Vagina (tissue), 2 donors: ENCODE measurements at regions not wholly inside any gene's neighbourhood (a gene's known extent, or its start where the extent isn't known, plus 50 kb on each side); places are given as distances from the start of the nearest gene placed in this dataset.

Experiments
- DNase-seq, 2 donors: peaks; one replicate each; pipeline ENCODE4 v3.0.0-alpha.2; 2017; ENCODE audit errors: extremely low spot score in 2 of 2
- H3K27ac ChIP-seq: fragments of 200-600 bp; sonication (generic); one replicate; pipeline ENCODE4 v1.5.1; 2019
- H3K27me3 ChIP-seq: fragments of 200-600 bp; sonication (generic); one replicate; pipeline ENCODE4 v1.5.1; 2019
- H3K36me3 ChIP-seq, 2 donors: fragments of 200-600 bp; sonication (generic); one replicate each; pipeline ENCODE4 v1.5.1; 2017 to 2019
- H3K4me1 ChIP-seq: fragments of 200-600 bp; sonication (generic); one replicate; pipeline ENCODE4 v1.5.1; 2019
- H3K4me3 ChIP-seq, 2 donors: fragments of 200-600 bp; sonication (generic); 1 replicate in 1 of 2; 2 replicates in 1 of 2; pipeline ENCODE4 v1.5.1; 2016 to 2019
- H3K9me3 ChIP-seq: fragments of 200-600 bp; sonication (generic); one replicate; pipeline ENCODE4 v1.5.1; 2019
- POLR2A ChIP-seq, 2 donors: fragments of 450-650 bp; IDR thresholded peaks; one replicate each; pipeline ENCODE4 v1.6.1; 2017; ENCODE audit warnings: antibody characterized with exemption in 2 of 2, mild to moderate bottlenecking in 2 of 2, moderate library complexity in 2 of 2
- POLR2AphosphoS5 ChIP-seq, 2 donors: sonication (generic); formaldehyde crosslinking; IDR thresholded peaks; one replicate each; pipeline ENCODE4 v1.9.0; 2017; ENCODE audit warnings: antibody characterized with exemption in 2 of 2, mild to moderate bottlenecking in 2 of 2, low read depth in 1 of 2; ENCODE audit not compliant: insufficient read depth in 1 of 2
- intact Hi-C: fragments of 100-400 bp; cut with DNase I; formaldehyde crosslinking; loops from one replicate; pipeline ENCODE4 v1.15.1; 2023
- TF ChIP-seq, protein P1 (sequence below), 3 experiments: fragments of 450-650 bp in 2 of 3; fragments of 200-600 bp in 1 of 3; sonication (generic) in 1 of 3; IDR thresholded peaks; one replicate each; pipeline ENCODE4 v1.5.1; 2017 to 2019; ENCODE audit warnings: antibody characterized with exemption in 3 of 3, mild to moderate bottlenecking in 2 of 3, moderate library complexity in 2 of 3

DNA sequence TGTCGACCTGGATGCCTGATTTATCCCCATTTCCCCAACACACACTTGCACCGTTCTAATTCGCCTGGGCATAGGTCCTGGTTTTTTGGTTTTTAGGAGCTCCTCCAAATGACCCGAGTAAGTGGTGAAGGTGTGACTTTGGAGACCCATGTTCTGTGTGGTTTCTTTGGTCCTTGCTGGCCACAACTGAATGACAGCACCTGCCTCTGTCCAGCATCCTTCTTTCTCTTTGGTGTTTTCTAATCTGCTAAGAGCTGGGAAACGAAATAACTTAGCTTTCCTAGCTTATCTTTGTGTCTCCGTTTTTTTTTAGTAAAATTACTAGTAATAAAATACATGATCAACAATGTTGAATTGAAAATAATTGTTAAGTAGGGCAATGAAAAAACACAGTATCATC, 120.2 kb downstream of the PRLHR start:
- peak in 1 of 2 donors; percentile 16 for DNase-seq

DNA sequence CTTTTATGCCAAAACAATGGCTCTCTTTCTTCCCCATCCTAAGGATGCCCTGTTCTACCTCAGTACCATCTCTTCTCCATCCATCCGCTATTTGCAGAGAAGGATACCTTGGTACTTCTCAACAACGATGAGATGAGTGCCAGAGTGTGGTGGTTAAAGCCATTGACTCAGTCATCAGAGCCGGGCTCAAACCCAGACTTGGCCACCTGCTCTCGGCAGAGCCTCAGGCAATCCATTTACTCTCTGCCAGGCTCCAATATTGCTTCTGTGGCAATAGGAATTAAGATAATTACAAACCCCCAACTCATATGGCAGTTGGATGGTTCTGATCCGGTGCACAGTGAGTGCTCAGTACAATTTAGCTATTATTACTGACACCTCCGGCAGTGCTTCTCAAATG, 121.3 kb downstream of the PRLHR start:
- peak in 1 of 2 donors; percentile 34 for DNase-seq
- TF ChIP-seq POLR2A (IDR thresholded peaks at IDR 0.05) (no peak), POLR2AphosphoS5 (IDR thresholded peaks at IDR 0.05; ENCODE audit: insufficient read depth in 1 of 2, low read depth in 1 of 2) (no peak)
- TF ChIP-seq, protein P1, sequence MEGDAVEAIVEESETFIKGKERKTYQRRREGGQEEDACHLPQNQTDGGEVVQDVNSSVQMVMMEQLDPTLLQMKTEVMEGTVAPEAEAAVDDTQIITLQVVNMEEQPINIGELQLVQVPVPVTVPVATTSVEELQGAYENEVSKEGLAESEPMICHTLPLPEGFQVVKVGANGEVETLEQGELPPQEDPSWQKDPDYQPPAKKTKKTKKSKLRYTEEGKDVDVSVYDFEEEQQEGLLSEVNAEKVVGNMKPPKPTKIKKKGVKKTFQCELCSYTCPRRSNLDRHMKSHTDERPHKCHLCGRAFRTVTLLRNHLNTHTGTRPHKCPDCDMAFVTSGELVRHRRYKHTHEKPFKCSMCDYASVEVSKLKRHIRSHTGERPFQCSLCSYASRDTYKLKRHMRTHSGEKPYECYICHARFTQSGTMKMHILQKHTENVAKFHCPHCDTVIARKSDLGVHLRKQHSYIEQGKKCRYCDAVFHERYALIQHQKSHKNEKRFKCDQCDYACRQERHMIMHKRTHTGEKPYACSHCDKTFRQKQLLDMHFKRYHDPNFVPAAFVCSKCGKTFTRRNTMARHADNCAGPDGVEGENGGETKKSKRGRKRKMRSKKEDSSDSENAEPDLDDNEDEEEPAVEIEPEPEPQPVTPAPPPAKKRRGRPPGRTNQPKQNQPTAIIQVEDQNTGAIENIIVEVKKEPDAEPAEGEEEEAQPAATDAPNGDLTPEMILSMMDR (IDR thresholded peaks at IDR 0.05): no peak
- Histone ChIP-seq H3K4me1 (no peaks in the 10 kb centered on the region), H3K27me3 (no peaks in the 10 kb centered on the region), H3K9me3 (no peaks in the 10 kb centered on the region), H3K4me3 (no peak overlapping the region), H3K27ac (no peak overlapping the region), H3K36me3 (no peaks in the 10 kb centered on the region)
- intact Hi-C loops: no loop called here

More for the DNA sequence above, 120.2 kb downstream of the PRLHR start:
- no peaks in the 10 kb centered on the region for H3K36me3 ChIP-seq
- TF ChIP-seq POLR2AphosphoS5 (IDR thresholded peaks at IDR 0.05; ENCODE audit: insufficient read depth in 1 of 2, low read depth in 1 of 2) (no peak), POLR2A (IDR thresholded peaks at IDR 0.05) (no peak)
- TF ChIP-seq, protein P1 (IDR thresholded peaks at IDR 0.05): no peak
- no peaks in the 10 kb centered on the region for H3K27me3 ChIP-seq
- H3K9me3 ChIP-seq: no peaks in the 10 kb centered on the region
- intact Hi-C loops: no loop called here
- H3K4me3 ChIP-seq: no peak overlapping the region
- no peaks in the 10 kb centered on the region for H3K4me1 ChIP-seq
- H3K27ac ChIP-seq: no peak overlapping the region

DNA sequence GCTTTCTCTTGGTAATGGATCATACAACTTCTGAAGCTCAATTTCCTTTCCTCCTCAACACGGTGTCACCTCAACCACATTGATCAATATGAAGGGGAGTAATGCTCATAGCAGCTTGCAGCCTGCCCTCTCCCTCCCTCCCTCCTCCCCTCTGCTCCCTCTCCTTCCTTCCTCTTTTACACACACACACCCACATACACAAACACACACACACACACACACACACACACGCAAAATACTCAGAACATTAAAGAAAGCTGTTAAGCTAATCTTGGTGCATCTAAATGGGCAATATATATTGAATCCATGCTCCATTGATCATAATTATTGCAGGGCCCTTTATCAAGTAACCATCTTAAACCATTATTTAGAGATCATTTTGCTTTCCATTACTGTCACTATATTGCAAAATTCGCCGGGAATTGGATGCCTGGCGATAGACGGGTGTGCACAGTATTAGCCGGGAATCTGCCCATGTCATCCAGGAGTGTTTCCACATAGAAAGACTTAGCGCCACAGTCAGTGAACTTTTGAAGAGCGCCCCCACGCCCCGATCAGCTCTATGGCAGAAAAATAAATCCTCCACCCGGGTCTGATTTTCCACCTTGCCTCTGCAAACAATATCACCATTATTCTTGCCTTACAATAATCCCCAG, 122.0 kb downstream of the PRLHR start:
- peak in 1 of 2 donors; percentile 37 for DNase-seq
- no peak overlapping the region for H3K27ac ChIP-seq
- no peak for TF ChIP-seq POLR2AphosphoS5 (IDR thresholded peaks at IDR 0.05; ENCODE audit: insufficient read depth in 1 of 2, low read depth in 1 of 2)
- TF ChIP-seq, protein P1 (IDR thresholded peaks at IDR 0.05): no peak
- no peak for TF ChIP-seq POLR2A (IDR thresholded peaks at IDR 0.05)
- H3K4me3 ChIP-seq: no peak overlapping the region
- intact Hi-C loops: no loop called here
- no peaks in the 10 kb centered on the region for H3K27me3 ChIP-seq
- no peaks in the 10 kb centered on the region for H3K36me3 ChIP-seq
- H3K4me1 ChIP-seq: no peaks in the 10 kb centered on the region
- H3K9me3 ChIP-seq: no peaks in the 10 kb centered on the region

DNA sequence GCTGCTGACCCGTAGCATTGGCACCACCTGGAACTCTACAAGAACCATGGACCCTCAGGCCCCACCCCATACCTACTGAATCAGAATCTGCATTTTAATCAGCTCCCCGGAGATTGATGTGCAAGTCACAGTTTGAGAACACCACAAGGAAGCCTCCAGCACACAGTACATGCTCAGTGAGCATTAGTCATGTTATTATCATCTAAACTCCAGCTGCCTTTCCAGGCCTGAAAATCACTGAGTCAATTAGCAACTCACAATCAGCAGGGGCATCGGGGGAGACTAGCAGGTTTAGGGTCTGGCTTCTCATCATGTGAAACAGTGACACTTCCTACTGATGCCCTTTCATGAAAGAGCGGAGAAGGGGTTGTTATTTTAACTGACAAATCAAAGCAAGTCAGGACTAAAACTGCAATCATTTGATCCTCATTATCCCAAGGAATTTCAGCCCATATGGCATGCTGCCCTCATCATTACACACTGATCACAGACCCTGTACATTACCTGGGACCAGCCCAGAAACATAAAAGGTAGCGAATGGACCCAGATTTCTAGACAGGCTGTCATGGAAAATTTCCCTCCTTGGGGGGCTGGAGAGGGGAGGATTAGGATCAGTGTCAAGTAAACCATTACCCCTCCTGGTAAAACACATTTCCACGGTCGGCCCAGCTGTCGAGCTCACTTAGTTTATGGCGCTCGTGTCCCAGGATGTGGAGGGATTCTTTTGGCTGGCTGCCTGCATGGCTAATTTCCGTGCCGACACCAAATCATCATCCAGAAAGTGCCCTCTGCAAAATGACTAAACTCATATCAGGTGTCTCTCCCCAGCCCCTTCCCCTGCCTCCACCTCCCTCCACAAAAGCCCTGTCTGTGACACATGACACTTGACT, 122.8 kb downstream of the PRLHR start:
- peak in 1 of 2 donors; percentile 42 for DNase-seq
- no peaks in the 10 kb centered on the region for H3K9me3 ChIP-seq
- no peaks in the 10 kb centered on the region for H3K36me3 ChIP-seq
- intact Hi-C loops: no loop called here
- H3K4me3 ChIP-seq: no peak overlapping the region
- no peaks in the 10 kb centered on the region for H3K27me3 ChIP-seq
- no peaks in the 10 kb centered on the region for H3K4me1 ChIP-seq
- H3K27ac ChIP-seq: no peak overlapping the region
- TF ChIP-seq, protein P1 (IDR thresholded peaks at IDR 0.05): no peak
- TF ChIP-seq POLR2AphosphoS5 (IDR thresholded peaks at IDR 0.05; ENCODE audit: insufficient read depth in 1 of 2, low read depth in 1 of 2) (no peak), POLR2A (IDR thresholded peaks at IDR 0.05) (no peak)
